HG03378 (cell line): ENCODE measurements at regions not wholly inside any gene's neighbourhood (a gene's known extent, or its start where the extent isn't known, plus 50 kb on each side); places are given as distances from the start of the nearest gene placed in this dataset.

Experiments used
- ATAC-seq: cut with Tn5 transposase; IDR thresholded peaks from one replicate; pipeline ENCODE4 v1.9.1; 2021; ENCODE audit warnings: mild to moderate bottlenecking, moderate library complexity; ENCODE audit not compliant: unreplicated experiment

DNA sequence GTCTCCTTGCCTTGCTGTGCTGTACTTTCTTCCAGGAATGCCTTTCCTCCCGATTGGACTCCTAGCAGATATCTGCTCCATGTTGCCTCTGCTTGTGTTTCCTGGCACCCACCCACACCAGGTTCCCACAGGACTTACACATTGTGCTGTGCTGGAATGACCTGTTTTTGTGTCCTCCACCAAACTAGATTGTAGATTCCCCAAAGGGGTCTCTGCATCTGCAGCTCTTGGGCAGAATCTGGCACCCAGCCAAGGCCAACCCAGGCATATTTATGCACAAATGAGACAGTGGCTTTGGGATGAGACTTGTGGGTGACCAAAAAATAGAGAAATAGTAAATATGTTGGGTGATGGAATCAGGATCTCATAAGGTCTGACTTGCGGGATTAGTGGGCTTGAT lies 278.2 kb downstream of the RRAGC start:
- ATAC-seq = no peak

GRCh38 chr1:38580594-38580993 lies 279.0 kb downstream of the RRAGC start:
- no peak for ATAC-seq

DNA sequence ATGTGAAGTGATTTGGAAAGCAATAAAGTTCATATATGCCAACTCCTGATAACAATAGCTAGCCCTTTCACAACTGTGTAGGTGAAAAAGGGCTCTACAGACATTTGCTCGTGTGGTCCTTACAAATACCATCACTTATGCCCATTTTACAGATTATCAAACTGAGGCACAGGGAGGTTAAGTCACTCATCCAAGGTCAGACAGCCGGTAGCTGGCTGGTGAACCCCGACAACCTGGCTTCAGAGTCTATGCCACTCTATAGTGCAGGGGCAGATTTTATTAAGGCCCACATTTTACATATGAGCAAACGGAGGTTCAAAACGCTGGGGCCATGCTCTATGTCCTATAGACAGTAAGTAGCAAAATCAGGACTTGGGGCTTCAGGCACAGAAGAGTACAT lies 280.5 kb downstream of the RRAGC start:
- ATAC-seq = no peak

DNA sequence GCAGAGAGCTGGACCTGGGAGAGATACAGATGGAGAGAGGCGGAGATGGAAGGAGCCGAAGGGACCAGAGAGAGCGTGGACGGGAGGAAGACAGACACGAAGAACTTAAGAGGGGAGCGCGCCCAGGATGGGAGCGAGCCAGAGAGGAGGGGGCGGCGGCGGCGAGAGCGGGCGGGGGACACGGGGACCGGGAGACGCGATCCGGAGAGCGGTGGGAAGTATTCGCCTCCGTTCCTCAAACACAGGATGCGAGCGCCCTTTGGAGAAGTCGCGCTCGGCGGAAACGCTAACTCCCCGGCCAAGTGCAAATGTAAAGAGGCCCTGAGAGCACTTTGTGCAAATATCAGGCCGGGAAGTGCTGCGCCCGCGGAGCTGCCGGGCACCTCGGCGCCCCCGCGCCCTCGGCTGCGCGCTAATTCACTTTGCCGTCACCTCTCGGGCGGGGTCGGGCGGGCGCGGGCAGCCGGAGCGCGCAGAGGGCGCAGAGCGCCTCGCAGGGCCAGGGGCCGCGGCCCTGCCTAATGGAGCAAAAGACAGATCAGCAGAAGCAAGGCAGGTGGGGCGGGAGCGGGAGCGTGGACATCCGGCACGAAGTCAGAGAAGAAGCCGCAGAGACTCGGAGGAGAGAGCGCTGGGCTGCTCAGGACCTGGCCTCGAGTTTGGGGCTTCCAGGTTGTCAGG lies 281.2 kb downstream of the RRAGC start:
- no peak for ATAC-seq

- ATAC-seq = no peak
These were observed 281.7 kb downstream of the RRAGC start for GRCh38 chr1:38577937-38578270.

DNA sequence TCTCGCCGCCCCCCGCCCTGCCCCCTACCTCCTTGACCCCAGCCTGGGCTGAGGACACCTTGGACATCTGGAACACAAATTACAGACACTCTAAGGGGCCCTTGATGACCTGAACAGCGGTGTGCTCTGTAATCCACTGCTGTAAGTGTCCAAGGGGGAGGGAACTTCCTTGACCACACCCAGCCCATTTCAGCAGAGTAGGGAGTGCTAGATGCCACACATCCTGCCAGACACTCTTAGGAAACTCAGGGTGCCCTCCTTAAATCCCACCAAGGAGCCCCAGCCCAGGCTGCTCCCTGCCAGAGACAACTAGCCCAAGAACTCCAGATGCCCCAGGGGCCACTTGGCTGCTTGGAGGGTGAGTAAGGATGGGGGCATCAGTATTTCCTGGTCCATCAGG lies 282.2 kb downstream of the RRAGC start:
- no peak for ATAC-seq

DNA sequence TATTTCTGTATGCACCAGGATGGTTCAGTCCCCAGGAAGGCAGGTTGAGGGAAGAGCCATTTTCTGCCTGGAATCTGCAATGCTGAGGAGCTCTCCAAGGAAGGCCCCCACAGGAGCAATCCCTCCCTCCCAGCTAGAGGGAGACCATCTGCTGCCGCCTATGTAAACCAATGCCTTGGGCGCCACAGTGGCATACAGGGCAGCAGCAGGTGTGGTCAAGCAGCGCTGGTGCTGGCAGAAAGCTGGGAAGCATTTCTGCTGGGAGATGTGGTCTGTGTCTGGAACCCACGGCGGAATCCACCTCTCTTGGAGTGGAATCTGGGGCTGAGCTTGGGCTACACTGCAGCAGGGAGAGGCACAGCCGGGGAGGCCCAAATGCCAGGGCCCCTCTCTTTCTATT lies 283.3 kb downstream of the RRAGC start:
- ATAC-seq = no peak

- ATAC-seq = no peak
These were observed 287.8 kb downstream of the RRAGC start for GRCh38 chr1:38571726-38572125.

- no peak for ATAC-seq
These were observed 289.0 kb downstream of the RRAGC start for GRCh38 chr1:38570657-38570975.

- ATAC-seq = no peak
These were observed 289.5 kb downstream of the RRAGC start for GRCh38 chr1:38569932-38570656.

DNA sequence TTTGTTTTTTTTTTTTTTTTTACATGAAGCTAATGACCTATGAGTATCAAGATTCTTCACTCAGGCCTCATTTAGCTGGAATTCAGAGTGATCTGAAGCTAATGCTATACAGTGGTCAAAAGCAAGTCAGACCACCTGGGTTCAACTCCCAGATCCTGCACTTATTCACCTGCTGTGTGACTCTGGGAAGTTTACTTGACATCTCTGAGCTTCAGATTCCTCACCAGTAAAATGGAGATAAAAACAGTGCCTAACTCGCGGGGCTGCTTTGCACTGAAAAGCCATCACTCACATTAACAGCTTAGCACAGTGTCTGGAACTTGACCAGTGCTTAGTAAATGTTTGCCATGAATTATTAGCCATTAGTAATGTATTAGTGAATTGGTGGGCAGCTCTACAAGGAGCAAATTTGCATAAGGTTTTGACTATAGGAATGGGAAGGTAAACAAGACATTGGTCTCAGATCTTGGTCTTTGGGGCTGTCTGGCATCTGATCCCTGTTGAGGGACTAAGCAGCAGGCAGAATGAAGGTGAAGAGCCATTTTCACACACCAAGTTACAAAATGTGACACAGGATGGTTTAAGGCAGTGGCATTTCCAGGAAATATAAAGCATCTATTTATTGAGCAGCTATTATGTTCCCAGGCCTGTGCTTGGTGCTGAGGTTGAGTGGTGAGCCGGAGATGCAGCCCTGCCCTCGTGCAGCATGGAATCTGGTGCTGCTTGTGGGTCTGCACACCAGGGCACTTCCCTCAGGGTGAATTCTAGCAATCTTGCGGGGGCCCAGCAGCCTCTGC lies 291.3 kb downstream of the RRAGC start:
- ATAC-seq = no peak

GRCh38 chr1:38567401-38567800 lies 292.2 kb downstream of the RRAGC start:
- ATAC-seq = no peak

GRCh38 chr1:38565020-38565491 lies 294.5 kb downstream of the RRAGC start:
- no peak for ATAC-seq

DNA sequence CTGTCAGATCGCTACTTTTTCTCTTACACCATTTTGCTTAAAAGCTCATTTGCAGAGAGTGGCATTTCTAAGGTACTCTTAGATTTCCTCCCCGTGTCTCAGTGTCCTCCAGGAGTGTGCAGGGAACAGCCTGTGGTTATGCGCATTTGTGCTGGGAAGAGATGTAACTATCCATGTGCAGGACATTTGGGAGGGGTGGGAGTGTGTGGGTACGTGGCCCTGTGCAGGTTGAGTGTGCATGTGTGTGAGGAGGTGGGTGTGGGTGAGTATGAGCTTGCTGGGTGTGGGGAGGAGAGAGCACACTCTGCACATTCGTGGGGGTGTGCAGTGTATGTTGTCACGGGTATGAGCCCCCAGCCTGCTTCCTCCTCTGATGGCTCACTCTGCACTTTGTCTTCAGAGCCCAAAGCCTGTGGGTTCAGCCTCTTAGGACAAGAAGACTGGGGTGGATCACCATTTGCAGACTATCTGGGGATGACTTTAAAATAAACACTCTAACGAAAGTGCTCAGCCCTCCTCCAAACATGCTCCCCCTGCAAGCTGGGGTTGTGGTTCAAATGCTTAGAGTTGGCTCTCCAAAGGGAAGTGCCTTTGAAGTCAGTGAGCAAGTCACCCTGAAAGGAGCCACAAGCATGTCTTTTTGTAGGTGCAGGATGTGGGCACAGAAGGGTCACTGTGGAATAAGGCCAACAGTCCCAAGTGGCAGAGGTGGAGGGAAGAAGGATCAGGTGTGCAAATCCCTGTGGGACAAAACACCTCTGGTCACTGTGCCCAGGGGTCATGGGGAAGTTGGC lies 295.4 kb downstream of the RRAGC start:
- no peak for ATAC-seq

DNA sequence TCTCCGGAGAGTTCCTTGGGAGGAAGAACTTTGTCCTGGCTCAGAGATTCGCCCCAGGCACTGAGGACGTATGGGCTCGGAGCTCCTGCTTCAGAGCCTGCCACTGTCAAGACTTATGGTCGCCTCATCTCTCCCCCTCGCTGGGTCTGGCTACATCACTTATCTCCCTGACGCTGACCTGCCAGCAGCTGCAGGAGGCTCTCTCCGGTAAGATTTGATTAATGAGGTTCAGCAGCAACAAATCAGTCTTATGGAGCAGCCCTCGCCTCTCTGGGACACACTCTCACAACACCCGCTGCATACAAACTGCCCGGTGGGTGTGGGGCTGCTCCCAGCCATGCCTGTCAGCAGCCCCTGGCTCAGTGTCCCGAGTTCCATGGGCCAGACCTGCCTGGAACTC lies 297.8 kb downstream of the RRAGC start:
- ATAC-seq = no peak

DNA sequence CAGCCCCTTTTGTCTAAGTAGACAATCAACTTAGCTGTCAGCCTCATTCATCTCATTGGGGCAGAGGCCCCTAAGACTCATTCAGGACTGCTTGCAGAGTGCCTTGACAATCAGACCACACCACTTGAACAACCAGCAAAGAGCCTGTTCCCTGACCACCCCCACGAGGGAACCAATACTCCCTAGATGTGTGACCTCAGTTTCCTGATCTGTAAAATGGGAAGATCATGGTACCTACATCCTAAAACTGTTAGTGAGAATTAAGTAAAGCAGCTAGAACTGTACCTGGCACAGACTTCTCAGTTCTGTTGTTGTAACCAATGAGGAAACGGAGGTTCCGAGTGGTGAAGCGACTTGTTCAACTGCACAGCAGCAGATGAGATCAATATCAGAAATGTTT lies 298.5 kb downstream of the RRAGC start:
- no peak for ATAC-seq

- no peak for ATAC-seq
These were observed 299.1 kb downstream of the RRAGC start for GRCh38 chr1:38560457-38560856.

- peak; percentile 53 for ATAC-seq
These were observed 300.0 kb downstream of the RRAGC start for GRCh38 chr1:38559446-38560165.

DNA sequence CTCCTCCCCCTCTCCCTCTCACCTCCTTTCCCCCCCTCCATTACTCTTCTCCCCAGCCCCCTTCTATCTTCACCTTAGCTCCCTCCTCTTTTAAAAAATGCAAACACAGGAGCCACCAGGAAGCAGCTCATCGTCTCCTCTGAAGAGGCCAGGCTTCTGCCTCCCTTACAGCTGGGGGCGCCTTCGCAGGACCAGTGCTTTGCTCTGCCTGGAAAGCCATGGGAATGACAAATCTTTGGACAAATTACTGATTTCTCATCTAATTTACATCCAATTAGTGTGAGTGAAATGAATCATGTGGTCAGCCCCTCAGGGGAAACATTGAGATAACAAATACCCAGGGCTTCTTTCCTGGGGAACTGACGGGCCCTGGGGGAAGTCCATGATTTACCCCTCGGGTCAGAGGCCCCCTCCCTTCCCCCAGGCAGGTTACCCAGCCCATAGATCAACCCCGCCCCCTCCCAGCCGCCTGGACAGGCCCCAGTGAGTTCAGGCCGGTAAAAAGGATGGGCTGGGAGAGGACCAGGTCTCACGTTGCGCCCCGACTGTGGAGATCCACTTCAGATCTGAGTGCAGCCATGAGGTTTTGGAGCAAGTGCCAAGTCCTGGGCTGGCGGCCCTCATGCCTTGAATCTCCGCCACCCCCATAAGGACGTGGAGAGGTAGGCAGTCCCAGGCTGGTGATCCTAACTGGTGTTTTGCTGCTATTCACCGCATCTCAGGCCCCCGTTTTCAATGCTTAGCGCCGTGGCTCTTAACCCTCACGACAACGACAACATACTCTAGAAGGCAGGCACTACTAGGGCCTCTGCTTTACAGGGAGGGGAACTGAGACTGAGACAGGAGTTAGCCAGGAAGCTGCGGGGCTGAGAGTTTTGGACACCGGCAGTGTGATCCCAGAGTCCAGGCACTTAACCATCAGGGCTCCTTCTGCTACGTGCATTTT lies 300.8 kb downstream of the RRAGC start:
- no peak for ATAC-seq
